OCI-LY1 (cell line): ENCODE measurements at regions not wholly inside any gene's neighbourhood (a gene's known extent, or its start where the extent isn't known, plus 50 kb on each side); places are given as distances from the start of the nearest gene placed in this dataset.

Source experiments
- EZH2 ChIP-seq: fragments of 200-600 bp; sonication (generic), shearing (Covaris generic); IDR thresholded peaks from 2 replicates; pipeline ENCODE4 v1.8.0; 2017; ENCODE audit warnings: borderline replicate concordance, mixed run types, mild to moderate bottlenecking, antibody characterized with exemption, low read length, moderate library complexity, mixed read lengths
- TF ChIP-seq, protein P1 (sequence below): fragments of 200-600 bp; sonication (generic), shearing (Covaris generic); IDR thresholded peaks from 2 replicates; pipeline ENCODE4 v1.5.1; 2017; ENCODE audit warnings: mild to moderate bottlenecking, antibody characterized with exemption, low read length, moderate library complexity, mixed read lengths

DNA sequence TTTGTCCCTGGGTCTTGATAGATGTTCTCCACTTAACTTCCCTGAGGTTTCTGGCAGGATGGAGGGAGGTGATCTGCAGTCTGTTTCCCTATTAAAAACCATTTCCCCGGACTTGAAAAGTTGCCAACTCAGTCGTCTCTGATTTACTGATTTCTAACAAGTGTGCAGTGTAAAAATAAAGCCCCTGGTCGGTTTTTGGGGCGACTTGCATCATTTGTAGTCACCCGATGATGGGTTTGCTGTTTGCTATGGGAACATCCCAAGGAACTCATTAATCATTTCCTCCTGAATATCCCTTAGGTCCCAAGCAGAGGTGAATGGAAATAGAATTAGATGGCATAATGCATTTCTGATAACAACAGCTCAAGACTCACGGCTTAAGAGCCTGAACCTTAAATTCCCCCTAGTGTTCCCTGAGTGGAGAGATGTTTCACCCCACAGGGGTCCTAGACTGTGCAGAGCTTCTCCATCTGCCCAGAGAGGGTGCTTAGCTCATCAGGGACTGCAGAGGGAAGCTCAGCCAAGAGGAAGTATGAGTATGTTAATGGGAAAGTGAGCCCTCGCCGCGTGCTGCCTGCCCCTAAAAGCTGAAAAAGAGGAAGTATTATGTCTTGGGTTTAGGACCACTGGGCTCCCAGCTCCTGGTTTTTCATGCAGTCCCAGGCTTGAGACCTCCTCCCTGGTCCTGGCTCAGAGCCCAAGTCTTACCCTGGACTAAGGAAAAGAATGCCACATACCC is 115.1 kb upstream of the DAP start:
- TF ChIP-seq, protein P1, sequence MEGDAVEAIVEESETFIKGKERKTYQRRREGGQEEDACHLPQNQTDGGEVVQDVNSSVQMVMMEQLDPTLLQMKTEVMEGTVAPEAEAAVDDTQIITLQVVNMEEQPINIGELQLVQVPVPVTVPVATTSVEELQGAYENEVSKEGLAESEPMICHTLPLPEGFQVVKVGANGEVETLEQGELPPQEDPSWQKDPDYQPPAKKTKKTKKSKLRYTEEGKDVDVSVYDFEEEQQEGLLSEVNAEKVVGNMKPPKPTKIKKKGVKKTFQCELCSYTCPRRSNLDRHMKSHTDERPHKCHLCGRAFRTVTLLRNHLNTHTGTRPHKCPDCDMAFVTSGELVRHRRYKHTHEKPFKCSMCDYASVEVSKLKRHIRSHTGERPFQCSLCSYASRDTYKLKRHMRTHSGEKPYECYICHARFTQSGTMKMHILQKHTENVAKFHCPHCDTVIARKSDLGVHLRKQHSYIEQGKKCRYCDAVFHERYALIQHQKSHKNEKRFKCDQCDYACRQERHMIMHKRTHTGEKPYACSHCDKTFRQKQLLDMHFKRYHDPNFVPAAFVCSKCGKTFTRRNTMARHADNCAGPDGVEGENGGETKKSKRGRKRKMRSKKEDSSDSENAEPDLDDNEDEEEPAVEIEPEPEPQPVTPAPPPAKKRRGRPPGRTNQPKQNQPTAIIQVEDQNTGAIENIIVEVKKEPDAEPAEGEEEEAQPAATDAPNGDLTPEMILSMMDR: no peak
- no peak for TF ChIP-seq EZH2
